Choroid plexus epithelial cell (primary cell): ENCODE measurements at regions not wholly inside any gene's neighbourhood (a gene's known extent, or its start where the extent isn't known, plus 50 kb on each side); places are given as distances from the start of the nearest gene placed in this dataset.
A peak's percentile ranks its signal among the peaks of the same experiment; 100 is the strongest.

ENCODE experiments used
- DNase-seq: peaks from one replicate; pipeline ENCODE4 v3.0.0-alpha.2; 2010; ENCODE audit warnings: low read depth
- H3K4me3 ChIP-seq: 2 replicates; pipeline ENCODE4 v1.5.1; 2011; ENCODE audit warnings: low read depth, mild to moderate bottlenecking, control low read depth, low read length, moderate library complexity
- CTCF ChIP-seq: conservative IDR thresholded peaks from 2 replicates; pipeline ENCODE4 v1.5.1; 2011; ENCODE audit warnings: low read depth, mild to moderate bottlenecking, control low read depth, inconsistent platforms, low read length, moderate library complexity

GRCh38 chr2:45121236-45121927, 112.1 kb upstream of the SIX2 start:
- no peak for TF ChIP-seq CTCF
- no peak overlapping the region for H3K4me3 ChIP-seq
- DNase-seq: no peak

- DNase-seq: no peak
- no peak overlapping the region for H3K4me3 ChIP-seq
- no peak for TF ChIP-seq CTCF
These were observed 111.3 kb upstream of the SIX2 start for GRCh38 chr2:45120546-45120945.

- no peak overlapping the region for H3K4me3 ChIP-seq
- peak; percentile 76 for DNase-seq
- TF ChIP-seq CTCF: no peak
These were observed 110.6 kb upstream of the SIX2 start for GRCh38 chr2:45119855-45120254.

- DNase-seq: peak; percentile 79
- no peak for TF ChIP-seq CTCF
- H3K4me3 ChIP-seq: no peak overlapping the region
These were observed 109.8 kb upstream of the SIX2 start for GRCh38 chr2:45119038-45119437.

GRCh38 chr2:45117383-45117782, 108.1 kb upstream of the SIX2 start:
- DNase-seq: peak; percentile 40
- no peak overlapping the region for H3K4me3 ChIP-seq
- TF ChIP-seq CTCF: no peak

- no peak for TF ChIP-seq CTCF
These were observed 105.9 kb upstream of the SIX2 start for GRCh38 chr2:45115181-45115580.

More at GRCh38 chr2:45115181-45115580, 105.9 kb upstream of the SIX2 start:
- H3K4me3 ChIP-seq: no peak overlapping the region
- no peak for DNase-seq
